COLO668 (cell line): ENCODE measurements at regions not wholly inside any gene's neighbourhood (a gene's known extent, or its start where the extent isn't known, plus 50 kb on each side); places are given as distances from the start of the nearest gene placed in this dataset.

ENCODE experiments used
- DNase-seq: peaks from one replicate; lab custom pipeline; 2025; ENCODE audit not compliant: unreplicated experiment; lab: John Stamatoyannopoulos, UW

DNA sequence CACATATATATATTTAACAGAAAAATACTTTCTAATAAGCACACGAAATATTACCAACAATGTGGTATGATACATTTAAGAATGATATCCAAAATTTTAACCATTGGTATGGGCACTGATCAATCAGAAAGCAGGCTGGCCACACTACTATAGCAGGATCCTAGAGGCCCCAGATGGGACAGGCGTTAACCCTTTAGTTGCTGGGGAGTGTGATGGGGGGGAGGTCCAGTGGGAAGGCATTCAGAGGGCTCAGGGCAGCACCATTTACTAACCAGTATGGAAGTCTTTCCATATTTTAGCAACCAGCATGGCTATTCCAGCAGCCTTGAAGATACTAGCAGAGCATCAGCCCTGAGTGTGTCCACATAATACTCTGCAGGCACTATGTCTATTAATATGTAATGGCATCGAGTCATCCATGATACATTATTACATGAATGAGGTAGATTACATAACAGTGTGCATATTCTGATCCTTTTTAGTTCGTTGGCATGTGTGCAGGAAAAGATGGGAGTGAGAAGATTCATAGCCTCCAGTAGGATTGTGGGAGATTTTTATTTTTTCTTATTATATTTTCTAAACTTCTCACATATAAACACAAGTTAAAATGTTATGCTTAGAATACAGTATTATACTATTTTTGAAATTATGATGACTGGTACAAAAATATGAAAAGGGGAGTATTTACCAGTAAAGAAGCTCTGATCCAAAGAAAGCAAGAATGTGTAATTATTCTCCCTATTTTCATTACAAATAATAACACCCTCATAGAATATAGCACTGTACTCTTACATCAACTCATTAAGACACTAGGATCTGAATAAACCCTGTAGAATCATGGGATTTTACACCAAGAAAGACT is 78.9 kb downstream of the FAM217A start:
- no peak for DNase-seq

DNA sequence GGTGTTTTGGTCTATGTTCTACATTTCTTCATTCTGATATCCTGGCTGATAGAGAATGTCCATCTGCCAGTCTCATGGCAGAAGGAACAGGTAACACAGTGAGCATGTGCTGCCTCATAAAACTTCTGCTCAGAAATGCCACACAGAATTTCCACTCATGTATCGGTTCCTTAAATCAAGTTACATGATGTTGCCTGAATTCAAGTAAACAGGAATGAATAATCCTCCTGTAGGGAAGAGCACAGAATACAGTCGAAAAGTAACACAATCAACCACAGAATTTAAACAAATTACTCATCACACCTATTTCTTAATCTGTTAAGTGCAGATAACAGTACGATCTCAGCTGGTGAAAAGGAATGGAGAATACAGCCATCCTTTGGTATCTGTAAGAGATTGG is 74.7 kb downstream of the FAM217A start:
- DNase-seq, result no peak

DNA sequence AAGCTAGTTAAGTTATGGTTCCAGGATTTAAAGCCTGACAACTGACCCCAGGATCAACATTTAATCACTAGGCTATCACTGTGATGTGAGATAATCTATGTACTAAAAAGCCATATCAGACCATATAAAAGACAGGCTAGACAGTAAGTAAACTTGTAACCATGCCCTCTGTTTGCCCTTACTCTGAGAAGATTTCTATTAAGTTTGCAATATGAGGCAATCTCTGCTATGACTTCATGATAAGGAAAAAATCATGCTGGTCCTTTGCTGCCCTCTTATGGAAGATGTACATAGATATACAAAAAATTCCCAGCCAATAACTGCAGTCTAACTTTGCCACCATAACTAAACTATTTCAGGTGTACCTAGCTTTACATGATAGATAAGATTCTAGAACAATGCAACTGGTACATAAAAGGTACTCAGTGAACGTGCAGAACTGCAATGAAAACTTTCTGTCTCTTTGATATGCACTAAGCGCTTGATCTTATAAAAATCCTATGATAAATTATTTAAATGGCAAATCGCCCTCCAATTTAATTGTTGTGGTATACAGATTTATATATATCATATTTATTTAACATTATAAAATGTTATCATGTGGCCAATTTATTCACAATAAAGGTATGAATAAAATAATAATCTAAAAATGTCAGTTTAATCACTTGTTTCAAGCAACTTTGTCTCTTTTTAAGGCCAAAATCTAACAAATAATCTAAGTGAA is 70.5 kb downstream of the FAM217A start:
- DNase-seq, result no peak

DNA sequence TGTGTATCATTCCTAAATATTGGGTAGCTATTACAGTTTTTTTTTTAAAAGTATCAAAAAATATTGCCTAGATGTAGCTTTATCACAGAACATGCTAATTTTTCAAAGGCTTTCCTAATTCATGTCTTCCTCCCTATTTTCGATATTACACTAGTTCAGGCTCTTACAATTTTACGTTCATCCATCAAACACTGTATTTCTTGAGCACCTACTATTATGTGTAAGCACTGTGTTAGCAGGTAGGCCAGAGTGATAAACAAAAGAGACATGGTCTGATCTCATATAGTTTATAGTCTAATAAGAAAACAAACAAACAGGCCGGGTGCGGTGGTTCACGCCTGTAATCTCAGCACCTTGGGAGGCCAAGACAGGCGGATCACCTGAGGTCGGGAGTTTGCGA is 69.5 kb downstream of the FAM217A start:
- no peak for DNase-seq

GRCh38 chr6:4010048-4010447 is 68.9 kb downstream of the FAM217A start:
- DNase-seq, result no peak

GRCh38 chr6:4010689-4011090 is 68.2 kb downstream of the FAM217A start:
- no peak for DNase-seq

DNA sequence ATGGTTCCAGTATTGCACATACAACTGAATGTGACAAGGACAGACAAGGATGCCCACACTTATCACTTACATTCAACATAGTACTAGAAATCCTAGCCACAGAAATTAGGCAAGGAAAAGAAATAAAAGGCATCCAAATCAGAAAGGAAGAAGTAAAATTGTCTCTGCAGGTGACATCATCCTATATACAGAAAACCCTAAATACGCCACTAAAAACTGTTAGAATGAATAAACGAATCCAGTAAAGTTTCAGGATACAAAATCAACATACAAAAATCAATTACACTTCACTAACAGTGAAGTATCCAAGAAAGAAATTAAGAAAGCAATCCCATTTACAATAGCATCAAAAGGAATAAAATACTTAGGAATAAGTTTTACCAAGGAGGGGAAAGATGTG is 66.1 kb downstream of the FAM217A start:
- no peak for DNase-seq

DNA sequence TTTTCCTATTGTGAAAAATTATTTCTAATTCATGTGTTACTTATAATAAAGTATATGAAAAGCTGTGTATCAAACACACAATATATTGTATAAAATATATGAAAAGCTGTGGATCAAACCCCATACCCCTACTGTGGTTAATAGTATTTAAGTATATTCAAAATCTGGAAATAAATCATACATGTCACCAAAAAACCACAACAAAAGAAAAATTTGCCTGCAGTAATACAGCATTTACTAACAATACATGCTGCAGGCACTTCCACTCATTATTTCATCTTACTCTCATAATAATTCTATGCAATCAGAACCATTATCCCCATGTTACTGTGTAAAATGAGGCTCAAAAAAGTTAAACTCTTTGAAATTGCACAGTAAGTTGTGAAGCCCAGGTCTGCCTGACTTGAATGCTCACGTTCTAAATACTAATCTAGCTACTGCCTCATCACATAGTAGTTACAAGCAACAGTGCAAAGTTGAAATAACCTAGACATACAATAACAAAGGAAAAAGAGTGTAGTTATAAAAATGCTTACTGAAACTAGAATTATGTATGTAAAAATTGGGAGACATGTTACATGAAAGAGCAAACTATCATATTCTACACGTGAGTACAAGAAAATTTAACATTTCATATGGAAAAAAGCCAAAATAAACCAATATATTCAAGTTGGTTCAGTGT is 61.7 kb downstream of the FAM217A start:
- DNase-seq, result no peak

DNA sequence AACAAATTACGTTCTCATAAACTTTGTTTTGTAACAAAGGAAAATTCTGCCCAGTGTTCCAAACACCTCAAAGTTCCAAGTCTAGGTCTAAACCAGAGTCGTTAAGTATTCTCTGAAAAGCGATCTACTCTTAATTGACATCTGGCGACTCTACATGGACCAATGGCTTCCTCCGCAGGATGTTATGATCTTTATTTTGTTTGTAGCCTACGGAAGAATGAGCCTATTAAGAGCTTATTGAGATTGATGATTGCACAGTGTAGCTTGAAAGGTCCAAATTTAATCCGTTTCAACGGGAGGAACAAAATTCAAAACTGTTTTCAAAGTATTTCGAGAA is 61.1 kb downstream of the FAM217A start:
- no peak for DNase-seq

GRCh38 chr6:4018171-4018923 is 60.6 kb downstream of the FAM217A start:
- DNase-seq, result peak; percentile 94
